CD4-positive, alpha-beta T cell (primary cell): ENCODE measurements at regions not wholly inside any gene's neighbourhood (a gene's known extent, or its start where the extent isn't known, plus 50 kb on each side); places are given as distances from the start of the nearest gene placed in this dataset.

Experiments used
- ATAC-seq: fragments of 200-7000 bp; cut with Tn5 transposase; one replicate; pipeline ENCODE4 v1.10.0; 2022; ENCODE audit warnings: mild to moderate bottlenecking; ENCODE audit not compliant: poor library complexity
- CTCF ChIA-PET: fragments of 350-600 bp; sonication (Branson Sonifier 250); formaldehyde crosslinking; loops from one replicate; lab custom pipeline; 2021; ENCODE audit warnings: antibody characterized with exemption, inconsistent platforms; lab: Charles Lee
- POLR2A ChIA-PET: fragments of 350-600 bp; sonication (Branson Sonifier 250); formaldehyde crosslinking; loops from one replicate; lab custom pipeline; 2021; ENCODE audit warnings: antibody characterized with exemption, inconsistent platforms; lab: Charles Lee
- DNase-seq, 14 experiments: peaks; one replicate each; pipeline ENCODE4 v3.0.0-alpha.2; 2013 to 2020; ENCODE audit warnings: mixed read lengths in 2 of 14
- H3K27ac ChIP-seq, 2 donors: one replicate each; pipeline versions ENCODE4 v1.5.1 to v1.7.0; 2013; ENCODE audit warnings: low read length in 2 of 2, low read depth in 1 of 2, mild to moderate bottlenecking in 1 of 2
- H3K27me3 ChIP-seq, 2 experiments: 1 replicate in 1 of 2; 2 replicates in 1 of 2; pipeline versions ENCODE4 v1.6.1 to v1.7.0; 2013; ENCODE audit warnings: low read length in 2 of 2, control low read depth in 1 of 2, mild to moderate bottlenecking in 1 of 2, moderate library complexity in 1 of 2; ENCODE audit not compliant: insufficient read depth in 2 of 2, control insufficient read depth in 1 of 2
- H3K36me3 ChIP-seq: one replicate; pipeline ENCODE4 v1.6.1; 2013; ENCODE audit warnings: low read length, control low read depth; ENCODE audit not compliant: insufficient read depth
- H3K4me1 ChIP-seq: one replicate; pipeline ENCODE4 v1.6.1; 2013; ENCODE audit warnings: low read length, control low read depth; ENCODE audit not compliant: insufficient read depth
- H3K4me3 ChIP-seq: one replicate; pipeline ENCODE4 v1.5.1; 2013; ENCODE audit warnings: mild to moderate bottlenecking, low read length, moderate library complexity
- H3K9me3 ChIP-seq, 2 experiments: 1 replicate in 1 of 2; 2 replicates in 1 of 2; pipeline versions ENCODE4 v1.6.1 to v1.7.0; 2013; ENCODE audit warnings: low read length in 2 of 2, mild to moderate bottlenecking in 2 of 2, control low read depth in 1 of 2, moderate library complexity in 1 of 2; ENCODE audit not compliant: control insufficient read depth in 1 of 2, insufficient read depth in 1 of 2
- H3K27ac Mint-ChIP-seq: one replicate; pipeline ENCODE4 v1.8.0; 2020; ENCODE audit warnings: mixed read lengths
- H3K27me3 Mint-ChIP-seq: one replicate; pipeline ENCODE4 v1.8.0; 2021; ENCODE audit warnings: mixed read lengths
- H3K36me3 Mint-ChIP-seq: one replicate; pipeline ENCODE4 v1.8.0; 2021; ENCODE audit warnings: low read depth, mixed read lengths
- H3K4me1 Mint-ChIP-seq: one replicate; pipeline ENCODE4 v1.8.0; 2021; ENCODE audit warnings: low read depth, mixed read lengths
- H3K4me3 Mint-ChIP-seq: one replicate; pipeline ENCODE4 v1.8.0; 2020; ENCODE audit warnings: mild to moderate bottlenecking, mixed read lengths
- H3K9me3 Mint-ChIP-seq: one replicate; pipeline ENCODE4 v1.8.0; 2020; ENCODE audit warnings: mixed read lengths
- intact Hi-C, 2 experiments: fragments of 100-400 bp; cut with DNase I in 1 of 2; cut with micrococcal nuclease in 1 of 2; formaldehyde crosslinking; loops; one replicate each; pipeline versions ENCODE4 v1.15.1 to v1.9.0; 2023 to 2025; cut with DNase I, micrococcal nuclease
- TF ChIP-seq, protein P1 (sequence below): fragments of 200-600 bp; IDR thresholded peaks from one replicate; pipeline ENCODE4 v1.8.0; 2022; ENCODE audit warnings: antibody characterized with exemption, mild to moderate bottlenecking

- Histone ChIP-seq H3K27me3 (no peaks in the 10 kb centered on the region), H3K36me3 (no peaks in the 10 kb centered on the region), H3K4me3 (no peak overlapping the region), H3K4me1 (no peaks in the 10 kb centered on the region), H3K27ac (no peak overlapping the region), H3K9me3 (no peaks in the 10 kb centered on the region)
- peaks cover 4% of the 10 kb centered on the region for H3K27me3 Mint-ChIP-seq
- TF ChIP-seq, protein P1, sequence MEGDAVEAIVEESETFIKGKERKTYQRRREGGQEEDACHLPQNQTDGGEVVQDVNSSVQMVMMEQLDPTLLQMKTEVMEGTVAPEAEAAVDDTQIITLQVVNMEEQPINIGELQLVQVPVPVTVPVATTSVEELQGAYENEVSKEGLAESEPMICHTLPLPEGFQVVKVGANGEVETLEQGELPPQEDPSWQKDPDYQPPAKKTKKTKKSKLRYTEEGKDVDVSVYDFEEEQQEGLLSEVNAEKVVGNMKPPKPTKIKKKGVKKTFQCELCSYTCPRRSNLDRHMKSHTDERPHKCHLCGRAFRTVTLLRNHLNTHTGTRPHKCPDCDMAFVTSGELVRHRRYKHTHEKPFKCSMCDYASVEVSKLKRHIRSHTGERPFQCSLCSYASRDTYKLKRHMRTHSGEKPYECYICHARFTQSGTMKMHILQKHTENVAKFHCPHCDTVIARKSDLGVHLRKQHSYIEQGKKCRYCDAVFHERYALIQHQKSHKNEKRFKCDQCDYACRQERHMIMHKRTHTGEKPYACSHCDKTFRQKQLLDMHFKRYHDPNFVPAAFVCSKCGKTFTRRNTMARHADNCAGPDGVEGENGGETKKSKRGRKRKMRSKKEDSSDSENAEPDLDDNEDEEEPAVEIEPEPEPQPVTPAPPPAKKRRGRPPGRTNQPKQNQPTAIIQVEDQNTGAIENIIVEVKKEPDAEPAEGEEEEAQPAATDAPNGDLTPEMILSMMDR, result no peak
- no peak for DNase-seq
- ATAC-seq, result no peak
- no peak overlapping the region for H3K27ac Mint-ChIP-seq
- ChIA-PET CTCF (no interaction called here), POLR2A (no interaction called here)
- H3K36me3 Mint-ChIP-seq, result no peaks in the 10 kb centered on the region
- no peaks in the 10 kb centered on the region for H3K9me3 Mint-ChIP-seq
- H3K4me3 Mint-ChIP-seq, result no peak overlapping the region
- no peaks in the 10 kb centered on the region for H3K4me1 Mint-ChIP-seq
- intact Hi-C loops, result no loop called here
Measured at GRCh38 chr5:61924251-61924650, 381.8 kb upstream of the KIF2A start.

- POLR2A ChIA-PET, result no interaction called here
- H3K27me3 ChIP-seq, result no peaks in the 10 kb centered on the region
- Mint-ChIP-seq H3K4me1 (no peaks in the 10 kb centered on the region), H3K36me3 (no peaks in the 10 kb centered on the region), H3K9me3 (no peaks in the 10 kb centered on the region), H3K27ac (no peak overlapping the region), H3K27me3 (peaks cover 4% of the 10 kb centered on the region), H3K4me3 (no peak overlapping the region)
- no peak overlapping the region for H3K4me3 ChIP-seq
- no peak overlapping the region for H3K27ac ChIP-seq
- ATAC-seq (no peak), DNase-seq (no peak)
- no peaks in the 10 kb centered on the region for H3K4me1 ChIP-seq
- intact Hi-C loops, result no loop called here
- TF ChIP-seq, protein P1, result no peak
- H3K36me3 ChIP-seq, result no peaks in the 10 kb centered on the region
- CTCF ChIA-PET, result no interaction called here
- no peaks in the 10 kb centered on the region for H3K9me3 ChIP-seq
Measured at GRCh38 chr5:61926911-61927310, 379.1 kb upstream of the KIF2A start.

DNA sequence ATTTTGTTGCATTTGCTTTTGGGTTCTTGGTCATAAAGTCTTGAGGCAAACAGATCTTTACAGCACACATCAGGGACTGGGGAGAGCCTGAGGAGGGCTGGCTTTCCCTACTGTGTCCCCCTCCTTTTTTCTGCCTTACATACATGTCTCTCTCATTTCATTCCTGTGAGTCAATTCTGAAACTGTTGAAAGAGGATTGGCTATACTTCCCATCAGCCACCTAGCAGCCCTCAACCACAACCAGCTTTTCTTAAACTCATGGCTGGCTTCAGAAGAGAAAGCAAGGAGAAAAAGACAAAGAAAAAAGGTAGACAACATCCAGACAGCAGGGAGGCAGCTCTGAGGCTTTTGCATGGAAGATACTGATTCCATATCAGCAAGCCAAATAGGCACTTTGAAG lies 374.8 kb upstream of the KIF2A start:
- ATAC-seq, result no peak
- peaks cover 2% of the 10 kb centered on the region for H3K9me3 Mint-ChIP-seq
- intact Hi-C loops, result no loop called here
- CTCF ChIA-PET, result no interaction called here
- TF ChIP-seq, protein P1, result no peak
- H3K27me3 Mint-ChIP-seq, result peaks cover 6% of the 10 kb centered on the region
- no peak overlapping the region for H3K4me3 Mint-ChIP-seq
- no peak overlapping the region for H3K4me3 ChIP-seq
- H3K4me1 ChIP-seq, result no peaks in the 10 kb centered on the region
- no peaks in the 10 kb centered on the region for H3K27me3 ChIP-seq
- no peak overlapping the region for H3K27ac ChIP-seq
- no peaks in the 10 kb centered on the region for H3K9me3 ChIP-seq
- H3K36me3 ChIP-seq, result no peaks in the 10 kb centered on the region
- DNase-seq, result no peak
- no peaks in the 10 kb centered on the region for H3K36me3 Mint-ChIP-seq
- POLR2A ChIA-PET, result no interaction called here
- H3K27ac Mint-ChIP-seq, result no peak overlapping the region
- H3K4me1 Mint-ChIP-seq, result no peaks in the 10 kb centered on the region
